ENCODE measurements at regions not wholly inside any gene's neighbourhood (a gene's known extent, or its start where the extent isn't known, plus 50 kb on each side); places are given as distances from the start of the nearest gene placed in this dataset.

- TF ChIP-seq EZH2 (optimal IDR thresholded peaks at IDR 0.05; ENCODE audit: low read depth, low read length): no peak
- TF ChIP-seq CTCF (IDR thresholded peaks at IDR 0.05; ENCODE audit: low read length): no peak
- no peak for TF ChIP-seq EZH2phosphoT487 (IDR thresholded peaks at IDR 0.05; ENCODE audit: low read length)
Measured at GRCh38 chr5:4720831-4721230, 419.3 kb upstream of the ADAMTS16 start.

Measured in MM.1S (cell line).